CD14-positive monocyte (primary cell): ENCODE measurements at regions not wholly inside any gene's neighbourhood (a gene's known extent, or its start where the extent isn't known, plus 50 kb on each side); places are given as distances from the start of the nearest gene placed in this dataset.

Source experiments
- DNase-seq, 3 donors: peaks; one replicate each; pipeline ENCODE4 v3.0.0-alpha.2; 2011 to 2022
- H2AFZ ChIP-seq: 2 replicates; pipeline ENCODE4 v1.6.0; 2012; ENCODE audit warnings: mild to moderate bottlenecking, low read depth, low read length, inconsistent platforms; ENCODE audit not compliant: insufficient read depth, poor library complexity, severe bottlenecking
- H3K27ac ChIP-seq, 2 donors: 1 replicate in 1 of 2; 2 replicates in 1 of 2; pipeline ENCODE4 v1.5.1; 2012 to 2013; ENCODE audit warnings: low read length in 2 of 2, control low read depth in 1 of 2, inconsistent platforms in 1 of 2, low read depth in 1 of 2, mild to moderate bottlenecking in 1 of 2
- H3K27me3 ChIP-seq, 2 donors: one replicate each; pipeline versions ENCODE4 v1.6.0 to v1.6.1; 2011 to 2013; ENCODE audit warnings: low read length in 2 of 2; ENCODE audit not compliant: control insufficient read depth in 2 of 2, insufficient read depth in 2 of 2
- H3K36me3 ChIP-seq, 2 donors: replicated peaks in 1 of 2; 1 replicate in 1 of 2; 2 replicates in 1 of 2; pipeline versions ENCODE4 v1.5.1 to v1.6.1; 2012 to 2013; ENCODE audit warnings: low read length in 2 of 2, control low read depth in 1 of 2, inconsistent platforms in 1 of 2, mild to moderate bottlenecking in 1 of 2; ENCODE audit not compliant: insufficient read depth in 2 of 2, control insufficient read depth in 1 of 2
- H3K4me1 ChIP-seq, 2 donors: 1 replicate in 1 of 2; 2 replicates in 1 of 2; pipeline versions ENCODE4 v1.5.1 to v1.6.1; 2012 to 2013; ENCODE audit warnings: low read length in 2 of 2, control low read depth in 1 of 2, inconsistent platforms in 1 of 2, mild to moderate bottlenecking in 1 of 2, moderate library complexity in 1 of 2; ENCODE audit not compliant: insufficient read depth in 2 of 2, control insufficient read depth in 1 of 2
- H3K4me2 ChIP-seq: replicated peaks from 2 replicates; pipeline ENCODE3; 2012; ENCODE audit warnings: low read length, moderate library complexity, mild to moderate bottlenecking; ENCODE audit not compliant: poor library complexity, severe bottlenecking; ENCODE audit errors: extremely low read depth
- H3K4me3 ChIP-seq, 3 experiments: fragments of 200-600 bp in 1 of 3; sonication (generic) in 1 of 3; replicated peaks in 1 of 3; 1 replicate in 2 of 3; 2 replicates in 1 of 3; pipeline ENCODE4 v1.5.1; 2011 to 2013; ENCODE audit warnings: low read length in 3 of 3, mild to moderate bottlenecking in 3 of 3, control low read depth in 2 of 3, low read depth in 2 of 3, inconsistent platforms in 1 of 3, moderate library complexity in 1 of 3
- H3K79me2 ChIP-seq: 2 replicates; pipeline ENCODE4 v1.6.0; 2012; ENCODE audit warnings: mild to moderate bottlenecking, control low read depth, inconsistent platforms, low read length, moderate library complexity; ENCODE audit not compliant: insufficient read depth
- H3K9ac ChIP-seq: 2 replicates; pipeline ENCODE4 v1.6.0; 2017; ENCODE audit warnings: low read length, mild to moderate bottlenecking; ENCODE audit not compliant: insufficient read depth, poor library complexity, severe bottlenecking
- H3K9me3 ChIP-seq, 2 donors: replicated peaks in 1 of 2; 1 replicate in 1 of 2; 2 replicates in 1 of 2; pipeline versions ENCODE4 v1.5.1 to v1.6.1; 2012 to 2013; ENCODE audit warnings: low read length in 2 of 2, control low read depth in 1 of 2; ENCODE audit not compliant: control insufficient read depth in 1 of 2, insufficient read depth in 1 of 2
- H4K20me1 ChIP-seq: 2 replicates; pipeline ENCODE4 v1.6.0; 2012; ENCODE audit warnings: mild to moderate bottlenecking, low read length, control low read depth, moderate library complexity; ENCODE audit not compliant: insufficient read depth
- H3K27ac Mint-ChIP-seq, 7 donors: one replicate each; pipeline ENCODE4 v1.8.0; 2020; ENCODE audit warnings: mild to moderate bottlenecking in 7 of 7, mixed read lengths in 7 of 7, moderate library complexity in 6 of 7, inconsistent platforms in 2 of 7
- H3K27me3 Mint-ChIP-seq, 3 donors: one replicate each; pipeline ENCODE4 v1.8.0; 2021 to 2022; ENCODE audit warnings: low read depth in 3 of 3, mild to moderate bottlenecking in 3 of 3, mixed read lengths in 3 of 3, moderate library complexity in 3 of 3, inconsistent platforms in 1 of 3
- H3K36me3 Mint-ChIP-seq, 2 donors: one replicate each; pipeline ENCODE4 v1.8.0; 2020; ENCODE audit warnings: mixed read lengths in 2 of 2, inconsistent platforms in 1 of 2, mild to moderate bottlenecking in 1 of 2
- H3K4me1 Mint-ChIP-seq: one replicate; pipeline ENCODE4 v1.8.0; 2020; ENCODE audit warnings: mild to moderate bottlenecking, mixed read lengths
- H3K4me3 Mint-ChIP-seq, 2 donors: one replicate each; pipeline ENCODE4 v1.8.0; 2020; ENCODE audit warnings: mild to moderate bottlenecking in 2 of 2, mixed read lengths in 2 of 2, moderate library complexity in 1 of 2
- H3K9me3 Mint-ChIP-seq, 7 donors: one replicate each; pipeline ENCODE4 v1.8.0; 2020 to 2022; ENCODE audit warnings: mixed read lengths in 7 of 7, mild to moderate bottlenecking in 6 of 7, moderate library complexity in 6 of 7, inconsistent platforms in 2 of 7
- WGBS: methylation state at CpG from one replicate; pipeline ENCODE4 v1.1.5; 2013; ENCODE audit warnings: missing lambda C conversion rate; ENCODE audit not compliant: insufficient coverage; 5-methylcytosine and 5-hydroxymethylcytosine counted together
- intact Hi-C, 2 donors: fragments of 100-400 bp; cut with micrococcal nuclease; formaldehyde crosslinking; loops; one replicate each; pipeline versions ENCODE4 v1.15.0 to v1.15.1; 2023
- TF ChIP-seq, protein P1 (sequence below): fragments of 200-600 bp; IDR thresholded peaks from one replicate; pipeline ENCODE4 v1.8.0; 2022; ENCODE audit warnings: antibody characterized with exemption, mild to moderate bottlenecking

- H3K4me3 ChIP-seq: peak overlapping the region in 1 of 3 experiments; percentile 4
- no peaks in the 10 kb centered on the region for H3K27me3 ChIP-seq
- intact Hi-C loops: loop anchor here in 1 of 2 donors (5.0 kb wide), 1 partner anchor 42 kb away; no protein-coding TSS in a partner anchor
- H3K9me3 ChIP-seq: no peaks in the 10 kb centered on the region
- no CpG with 5 or more reads among the region's 8 CpGs for WGBS
- H3K9ac ChIP-seq: no peak overlapping the region
- Mint-ChIP-seq H3K4me3 (no peak overlapping the region), H3K4me1 (peaks cover 59% of the 10 kb centered on the region), H3K27me3 (no peaks in the 10 kb centered on the region), H3K9me3 (no peaks in the 10 kb centered on the region), H3K36me3 (no peaks in the 10 kb centered on the region), H3K27ac (peak overlapping the region in 6 of 7 donors; percentile 31 to 95 (median 93))
- no peak overlapping the region for H2AFZ ChIP-seq
- no peaks in the 10 kb centered on the region for H4K20me1 ChIP-seq
- no peaks in the 10 kb centered on the region for H3K79me2 ChIP-seq
- DNase-seq: peak in 1 of 3 donors; percentile 18
- H3K27ac ChIP-seq: peak overlapping the region; percentile 6 to 85
- H3K4me2 ChIP-seq: no peak overlapping the region
- TF ChIP-seq, protein P1, sequence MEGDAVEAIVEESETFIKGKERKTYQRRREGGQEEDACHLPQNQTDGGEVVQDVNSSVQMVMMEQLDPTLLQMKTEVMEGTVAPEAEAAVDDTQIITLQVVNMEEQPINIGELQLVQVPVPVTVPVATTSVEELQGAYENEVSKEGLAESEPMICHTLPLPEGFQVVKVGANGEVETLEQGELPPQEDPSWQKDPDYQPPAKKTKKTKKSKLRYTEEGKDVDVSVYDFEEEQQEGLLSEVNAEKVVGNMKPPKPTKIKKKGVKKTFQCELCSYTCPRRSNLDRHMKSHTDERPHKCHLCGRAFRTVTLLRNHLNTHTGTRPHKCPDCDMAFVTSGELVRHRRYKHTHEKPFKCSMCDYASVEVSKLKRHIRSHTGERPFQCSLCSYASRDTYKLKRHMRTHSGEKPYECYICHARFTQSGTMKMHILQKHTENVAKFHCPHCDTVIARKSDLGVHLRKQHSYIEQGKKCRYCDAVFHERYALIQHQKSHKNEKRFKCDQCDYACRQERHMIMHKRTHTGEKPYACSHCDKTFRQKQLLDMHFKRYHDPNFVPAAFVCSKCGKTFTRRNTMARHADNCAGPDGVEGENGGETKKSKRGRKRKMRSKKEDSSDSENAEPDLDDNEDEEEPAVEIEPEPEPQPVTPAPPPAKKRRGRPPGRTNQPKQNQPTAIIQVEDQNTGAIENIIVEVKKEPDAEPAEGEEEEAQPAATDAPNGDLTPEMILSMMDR: no peak
- no peaks in the 10 kb centered on the region for H3K36me3 ChIP-seq
- H3K4me1 ChIP-seq: peaks cover 92 to 100% of the 10 kb centered on the region in 2 donors
These were observed 60.3 kb upstream of the FNDC3B start for GRCh38 chr3:171979081-171979480.

GRCh38 chr3:171980578-171981270 lies 58.7 kb upstream of the FNDC3B start:
- no peak overlapping the region for H3K4me3 Mint-ChIP-seq

More at GRCh38 chr3:171980578-171981270, 58.7 kb upstream of the FNDC3B start:
- no peaks in the 10 kb centered on the region for H3K36me3 Mint-ChIP-seq
- Histone ChIP-seq H3K27ac (peak overlapping the region in 1 of 2 donors; percentile 85), H3K9ac (no peak overlapping the region), H3K4me1 (peaks cover 91 to 100% of the 10 kb centered on the region in 2 donors), H3K27me3 (no peaks in the 10 kb centered on the region), H3K4me3 (peak overlapping the region in 1 of 3 experiments; percentile 1), H3K9me3 (no peaks in the 10 kb centered on the region), H4K20me1 (no peaks in the 10 kb centered on the region), H3K36me3 (no peaks in the 10 kb centered on the region), H3K4me2 (peak overlapping the region; percentile 9), H2AFZ (no peak overlapping the region), H3K79me2 (no peaks in the 10 kb centered on the region)
- H3K27ac Mint-ChIP-seq: peak overlapping the region in 6 of 7 donors; percentile 78 to 91 (median 84)
- peak; percentile 36 to 59 (median 46) for DNase-seq
- peaks cover 75% of the 10 kb centered on the region for H3K4me1 Mint-ChIP-seq
- H3K9me3 Mint-ChIP-seq: peaks cover 0 to 2% (median 0%) of the 10 kb centered on the region in 7 donors
- TF ChIP-seq, protein P1: no peak
- intact Hi-C loops: loop anchor here in 1 of 2 donors (10.0 kb wide), 1 partner anchor 54 kb away; the partner anchor contains the start of gene FNDC3B
- H3K27me3 Mint-ChIP-seq: no peaks in the 10 kb centered on the region
- 25% methylated on average over 1 of the region's 2 CpGs for WGBS
